ENCODE measurements at regions not wholly inside any gene's neighbourhood (a gene's known extent, or its start where the extent isn't known, plus 50 kb on each side); places are given as distances from the start of the nearest gene placed in this dataset.

GRCh38 chr18:60040971-60041370, 141.2 kb downstream of the PMAIP1 start:
- Histone ChIP-seq H3K79me2 (ENCODE audit: insufficient read depth, low read depth) (no peaks in the 10 kb centered on the region), H3K4me1 (ENCODE audit: low read depth, poor library complexity, severe bottlenecking) (no peaks in the 10 kb centered on the region), H2AFZ (ENCODE audit: low read depth) (no peak overlapping the region), H3K4me2 (no peak overlapping the region), H3K27me3 (ENCODE audit: insufficient read depth, low read depth) (no peaks in the 10 kb centered on the region), H3K4me3 (IDR thresholded peaks at IDR 0.05; ENCODE audit: insufficient read depth, low read depth, low read length) (no peak overlapping the region), H3K9ac (no peak overlapping the region), H3K36me3 (ENCODE audit: insufficient read depth) (no peaks in the 10 kb centered on the region), H4K20me1 (ENCODE audit: insufficient read depth) (no peaks in the 10 kb centered on the region), H3K27ac (no peak overlapping the region)
- no peak for TF ChIP-seq CTCF (conservative IDR thresholded peaks at IDR 0.05; ENCODE audit: low read depth, low read length)

GRCh38 chr18:60038731-60039130, 138.9 kb downstream of the PMAIP1 start:
- H3K79me2 ChIP-seq (ENCODE audit: insufficient read depth, low read depth) = no peaks in the 10 kb centered on the region
- no peak overlapping the region for H3K9ac ChIP-seq
- no peaks in the 10 kb centered on the region for H3K36me3 ChIP-seq (ENCODE audit: insufficient read depth)
- H3K27me3 ChIP-seq (ENCODE audit: insufficient read depth, low read depth) = no peaks in the 10 kb centered on the region
- no peak overlapping the region for H3K4me2 ChIP-seq
- no peaks in the 10 kb centered on the region for H4K20me1 ChIP-seq (ENCODE audit: insufficient read depth)
- H3K27ac ChIP-seq = no peak overlapping the region
- no peak overlapping the region for H3K4me3 ChIP-seq (IDR thresholded peaks at IDR 0.05; ENCODE audit: insufficient read depth, low read depth, low read length)
- H3K4me1 ChIP-seq (ENCODE audit: low read depth, poor library complexity, severe bottlenecking) = no peaks in the 10 kb centered on the region
- no peak overlapping the region for H2AFZ ChIP-seq (ENCODE audit: low read depth)
- no peak for TF ChIP-seq CTCF (conservative IDR thresholded peaks at IDR 0.05; ENCODE audit: low read depth, low read length)

- Histone ChIP-seq H3K4me3 (IDR thresholded peaks at IDR 0.05; ENCODE audit: insufficient read depth, low read depth, low read length) (no peak overlapping the region), H3K27ac (no peak overlapping the region), H3K9ac (no peak overlapping the region), H4K20me1 (ENCODE audit: insufficient read depth) (no peaks in the 10 kb centered on the region), H2AFZ (ENCODE audit: low read depth) (no peak overlapping the region), H3K27me3 (ENCODE audit: insufficient read depth, low read depth) (no peaks in the 10 kb centered on the region), H3K4me2 (no peak overlapping the region), H3K4me1 (ENCODE audit: low read depth, poor library complexity, severe bottlenecking) (no peaks in the 10 kb centered on the region), H3K79me2 (ENCODE audit: insufficient read depth, low read depth) (no peaks in the 10 kb centered on the region), H3K36me3 (ENCODE audit: insufficient read depth) (no peaks in the 10 kb centered on the region)
- TF ChIP-seq CTCF (conservative IDR thresholded peaks at IDR 0.05; ENCODE audit: low read depth, low read length) = no peak
Measured at GRCh38 chr18:60027397-60027796, 127.6 kb downstream of the PMAIP1 start.

- TF ChIP-seq CTCF (conservative IDR thresholded peaks at IDR 0.05; ENCODE audit: low read depth, low read length) = no peak
- Histone ChIP-seq H3K4me3 (IDR thresholded peaks at IDR 0.05; ENCODE audit: insufficient read depth, low read depth, low read length) (no peak overlapping the region), H4K20me1 (ENCODE audit: insufficient read depth) (no peaks in the 10 kb centered on the region), H3K27me3 (ENCODE audit: insufficient read depth, low read depth) (no peaks in the 10 kb centered on the region), H3K9ac (no peak overlapping the region), H3K36me3 (ENCODE audit: insufficient read depth) (no peaks in the 10 kb centered on the region), H3K4me1 (ENCODE audit: low read depth, poor library complexity, severe bottlenecking) (no peaks in the 10 kb centered on the region), H3K4me2 (no peak overlapping the region), H3K79me2 (ENCODE audit: insufficient read depth, low read depth) (no peaks in the 10 kb centered on the region), H2AFZ (ENCODE audit: low read depth) (no peak overlapping the region), H3K27ac (no peak overlapping the region)
Measured at GRCh38 chr18:60024857-60025256, 125.1 kb downstream of the PMAIP1 start.

- Histone ChIP-seq H4K20me1 (ENCODE audit: insufficient read depth) (no peaks in the 10 kb centered on the region), H3K27me3 (ENCODE audit: insufficient read depth, low read depth) (no peaks in the 10 kb centered on the region), H2AFZ (ENCODE audit: low read depth) (no peak overlapping the region), H3K36me3 (ENCODE audit: insufficient read depth) (no peaks in the 10 kb centered on the region), H3K4me3 (IDR thresholded peaks at IDR 0.05; ENCODE audit: insufficient read depth, low read depth, low read length) (no peak overlapping the region), H3K79me2 (ENCODE audit: insufficient read depth, low read depth) (no peaks in the 10 kb centered on the region), H3K4me1 (ENCODE audit: low read depth, poor library complexity, severe bottlenecking) (no peaks in the 10 kb centered on the region), H3K4me2 (no peak overlapping the region), H3K9ac (no peak overlapping the region), H3K27ac (no peak overlapping the region)
- no peak for TF ChIP-seq CTCF (conservative IDR thresholded peaks at IDR 0.05; ENCODE audit: low read depth, low read length)
Measured at GRCh38 chr18:60024345-60024744, 124.5 kb downstream of the PMAIP1 start.
